ENCODE measurements at regions not wholly inside any gene's neighbourhood (a gene's known extent, or its start where the extent isn't known, plus 50 kb on each side); places are given as distances from the start of the nearest gene placed in this dataset.

DNA sequence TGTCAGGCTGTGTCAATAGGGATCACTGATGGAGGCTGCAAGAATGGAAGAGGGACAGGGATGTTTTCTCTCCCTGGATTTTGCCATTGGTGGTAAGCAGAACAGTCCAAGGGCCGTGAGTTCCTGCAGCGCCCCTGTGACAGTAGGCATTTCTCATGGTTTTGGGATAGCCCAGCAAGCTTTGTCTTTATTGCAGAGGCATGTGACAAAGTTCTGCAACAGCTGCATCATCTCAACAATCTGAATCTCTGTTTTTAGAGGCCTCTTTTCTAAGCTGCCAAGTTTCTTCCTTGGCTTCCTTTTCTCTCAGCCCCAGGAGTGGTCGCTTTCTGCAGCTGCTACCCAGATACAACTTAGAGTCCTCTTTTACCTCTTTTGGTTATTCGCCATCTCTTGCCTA is 95.7 kb upstream of the TSHZ3 start:
- DNase-seq (ENCODE audit: low spot score): no peak
- WGBS: 84% methylated on average over 4 of the region's 4 CpGs
- no peaks in the 10 kb centered on the region for H3K36me3 ChIP-seq
- H3K27me3 ChIP-seq (replicated peaks; ENCODE audit: insufficient read depth): no peaks in the 10 kb centered on the region
- H3K4me3 ChIP-seq: no peak overlapping the region
- no peak for TF ChIP-seq POLR2A (IDR thresholded peaks at IDR 0.05)
- TF ChIP-seq POLR2AphosphoS5 (IDR thresholded peaks at IDR 0.05): no peak
- no peak for TF ChIP-seq CTCF (IDR thresholded peaks at IDR 0.05)
- H3K9me3 ChIP-seq: no peaks in the 10 kb centered on the region
- H3K4me1 ChIP-seq (replicated peaks): no peaks in the 10 kb centered on the region
- no peak overlapping the region for H3K27ac ChIP-seq
- intact Hi-C loops (cut with DNase I): no loop called here

DNA sequence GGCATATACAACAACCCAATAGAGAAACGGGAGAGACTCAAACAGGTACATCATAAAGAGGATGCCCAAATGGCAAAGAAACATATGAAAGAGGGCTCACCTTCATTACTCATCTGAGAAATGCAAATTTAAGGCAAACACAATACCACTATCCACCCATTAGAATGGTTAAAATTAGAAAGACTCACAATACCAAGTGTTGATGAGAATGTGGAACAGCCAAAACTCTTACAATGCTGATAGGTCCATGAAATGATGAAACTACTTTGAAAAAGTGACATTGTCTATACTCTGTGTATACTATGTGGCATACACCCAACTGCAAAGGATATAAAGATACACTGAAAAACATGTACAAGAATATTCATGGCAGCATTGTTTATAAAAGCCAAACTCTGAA is 96.2 kb upstream of the TSHZ3 start:
- no peak for TF ChIP-seq CTCF (IDR thresholded peaks at IDR 0.05)
- TF ChIP-seq POLR2A (IDR thresholded peaks at IDR 0.05): no peak
- no peak for TF ChIP-seq POLR2AphosphoS5 (IDR thresholded peaks at IDR 0.05)
- no peak for DNase-seq (ENCODE audit: low spot score)
- Histone ChIP-seq H3K4me1 (replicated peaks) (no peaks in the 10 kb centered on the region), H3K9me3 (no peaks in the 10 kb centered on the region), H3K4me3 (no peak overlapping the region), H3K27ac (no peak overlapping the region), H3K27me3 (replicated peaks; ENCODE audit: insufficient read depth) (no peaks in the 10 kb centered on the region), H3K36me3 (no peaks in the 10 kb centered on the region)
- intact Hi-C loops (cut with DNase I): no loop called here
- 76% methylated on average over 1 of the region's 1 CpG for WGBS

DNA sequence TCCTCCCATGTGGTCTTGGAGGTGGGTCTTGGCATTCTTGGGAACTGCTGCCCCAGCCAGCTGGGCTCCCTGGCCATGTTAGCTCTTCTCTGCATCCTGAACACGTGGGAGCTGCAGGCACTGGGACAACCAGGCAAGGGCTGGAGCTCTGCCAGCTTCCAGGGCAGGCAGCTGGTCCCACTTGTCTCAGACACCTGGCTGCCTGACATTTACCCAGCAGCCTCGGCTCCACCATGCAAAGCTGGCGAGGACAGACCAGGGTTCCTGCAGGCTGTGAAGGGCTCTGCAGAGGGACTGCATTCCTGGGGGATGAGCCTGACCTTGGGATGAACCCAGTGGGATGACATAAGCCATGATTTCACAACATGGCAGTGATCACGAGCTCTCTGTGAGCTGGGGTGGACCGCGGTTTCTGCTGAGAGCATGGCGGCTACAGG is 99.0 kb upstream of the TSHZ3 start:
- H3K27ac ChIP-seq: no peak overlapping the region

GRCh38 chr19:31449379-31449778 is 100.1 kb upstream of the TSHZ3 start:
- WGBS: 91% methylated on average over 4 of the region's 4 CpGs
- no peaks in the 10 kb centered on the region for H3K4me1 ChIP-seq (replicated peaks)
- no peak for TF ChIP-seq POLR2A (IDR thresholded peaks at IDR 0.05)
- no peak for TF ChIP-seq POLR2AphosphoS5 (IDR thresholded peaks at IDR 0.05)
- TF ChIP-seq CTCF (IDR thresholded peaks at IDR 0.05): no peak
- intact Hi-C loops (cut with DNase I): no loop called here
- no peaks in the 10 kb centered on the region for H3K36me3 ChIP-seq
- H3K27me3 ChIP-seq (replicated peaks; ENCODE audit: insufficient read depth): no peaks in the 10 kb centered on the region
- no peak overlapping the region for H3K27ac ChIP-seq
- no peak overlapping the region for H3K4me3 ChIP-seq
- H3K9me3 ChIP-seq: no peaks in the 10 kb centered on the region
- DNase-seq (ENCODE audit: low spot score): no peak

More for the DNA sequence above, 99.0 kb upstream of the TSHZ3 start:
- Histone ChIP-seq H3K4me3 (no peak overlapping the region), H3K4me1 (replicated peaks) (no peaks in the 10 kb centered on the region), H3K9me3 (no peaks in the 10 kb centered on the region), H3K27me3 (replicated peaks; ENCODE audit: insufficient read depth) (no peaks in the 10 kb centered on the region), H3K36me3 (no peaks in the 10 kb centered on the region)
- no peak for DNase-seq (ENCODE audit: low spot score)
- TF ChIP-seq POLR2AphosphoS5 (IDR thresholded peaks at IDR 0.05): no peak
- TF ChIP-seq CTCF (IDR thresholded peaks at IDR 0.05): no peak
- no peak for TF ChIP-seq POLR2A (IDR thresholded peaks at IDR 0.05)
- intact Hi-C loops (cut with DNase I): no loop called here
- 48% methylated on average over 7 of the region's 7 CpGs for WGBS

- no peak for DNase-seq (ENCODE audit: low spot score)
- intact Hi-C loops (cut with DNase I): no loop called here
- no peaks in the 10 kb centered on the region for H3K27me3 ChIP-seq (replicated peaks; ENCODE audit: insufficient read depth)
- WGBS: 81% methylated on average over 5 of the region's 5 CpGs
- H3K4me3 ChIP-seq: no peak overlapping the region
- H3K9me3 ChIP-seq: no peaks in the 10 kb centered on the region
- no peak for TF ChIP-seq POLR2A (IDR thresholded peaks at IDR 0.05)
- TF ChIP-seq CTCF (IDR thresholded peaks at IDR 0.05): no peak
- no peak for TF ChIP-seq POLR2AphosphoS5 (IDR thresholded peaks at IDR 0.05)
- no peaks in the 10 kb centered on the region for H3K36me3 ChIP-seq
- H3K27ac ChIP-seq: no peak overlapping the region
- H3K4me1 ChIP-seq (replicated peaks): no peaks in the 10 kb centered on the region
Measured at GRCh38 chr19:31450696-31451095, 101.5 kb upstream of the TSHZ3 start.
